HK-2 (cell line): ENCODE measurements at regions not wholly inside any gene's neighbourhood (a gene's known extent, or its start where the extent isn't known, plus 50 kb on each side); places are given as distances from the start of the nearest gene placed in this dataset.

Experiments used
- DNase-seq: peaks from one replicate; pipeline ENCODE4 v3.0.0-alpha.2; 2018; ENCODE audit not compliant: unreplicated experiment

GRCh38 chr15:70324001-70324974 lies 226.6 kb upstream of the TLE3 start:
- no peak for DNase-seq

GRCh38 chr15:70323111-70323851 lies 225.6 kb upstream of the TLE3 start:
- no peak for DNase-seq

- no peak for DNase-seq
These were observed 224.4 kb upstream of the TLE3 start for GRCh38 chr15:70322051-70322668.

- DNase-seq: no peak
These were observed 223.6 kb upstream of the TLE3 start for GRCh38 chr15:70321172-70321819.

- no peak for DNase-seq
These were observed 222.8 kb upstream of the TLE3 start for GRCh38 chr15:70320482-70320881.

- DNase-seq: no peak
These were observed 222.4 kb upstream of the TLE3 start for GRCh38 chr15:70320077-70320476.

- DNase-seq: no peak
These were observed 221.7 kb upstream of the TLE3 start for GRCh38 chr15:70319466-70319865.

GRCh38 chr15:70318594-70319465 lies 221.1 kb upstream of the TLE3 start:
- DNase-seq: no peak

GRCh38 chr15:70316059-70316600 lies 218.4 kb upstream of the TLE3 start:
- DNase-seq: no peak

GRCh38 chr15:70315431-70315830 lies 217.7 kb upstream of the TLE3 start:
- DNase-seq: no peak

- DNase-seq: no peak
These were observed 217.0 kb upstream of the TLE3 start for GRCh38 chr15:70314688-70315087.

- no peak for DNase-seq
These were observed 216.3 kb upstream of the TLE3 start for GRCh38 chr15:70314018-70314354.

- DNase-seq: no peak
These were observed 215.6 kb upstream of the TLE3 start for GRCh38 chr15:70313099-70314017.

GRCh38 chr15:70311821-70312220 lies 214.1 kb upstream of the TLE3 start:
- no peak for DNase-seq

GRCh38 chr15:70309716-70310115 lies 212.0 kb upstream of the TLE3 start:
- no peak for DNase-seq

- no peak for DNase-seq
These were observed 211.2 kb upstream of the TLE3 start for GRCh38 chr15:70308735-70309434.

- no peak for DNase-seq
These were observed 210.5 kb upstream of the TLE3 start for GRCh38 chr15:70308011-70308734.

GRCh38 chr15:70306582-70306981 lies 208.9 kb upstream of the TLE3 start:
- DNase-seq: no peak
